ENCODE measurements at regions not wholly inside any gene's neighbourhood (a gene's known extent, or its start where the extent isn't known, plus 50 kb on each side); places are given as distances from the start of the nearest gene placed in this dataset.
A peak's percentile ranks its signal among the peaks of the same experiment; 100 is the strongest.

- peak; percentile 97 for ATAC-seq
- TF ChIP-seq ISL1 (CRISPR knock-in tag; IDR thresholded peaks at IDR 0.05) (no peak), TOX (CRISPR knock-in tag; IDR thresholded peaks at IDR 0.05; ENCODE audit: borderline replicate concordance) (no peak), CSRNP3 (CRISPR knock-in tag; IDR thresholded peaks at IDR 0.05) (no peak), RARB (CRISPR knock-in tag; IDR thresholded peaks at IDR 0.05) (no peak), TCF4 (CRISPR knock-in tag; IDR thresholded peaks at IDR 0.05; ENCODE audit: borderline replicate concordance) (no peak), PATZ1 (CRISPR knock-in tag; IDR thresholded peaks at IDR 0.05; ENCODE audit: borderline replicate concordance) (no peak), BACH2 (CRISPR knock-in tag; IDR thresholded peaks at IDR 0.05; ENCODE audit: borderline replicate concordance) (no peak), CREB5 (CRISPR knock-in tag; IDR thresholded peaks at IDR 0.05; ENCODE audit: low read depth) (no peak), TSHZ2 (CRISPR knock-in tag; IDR thresholded peaks at IDR 0.05) (no peak), ZFP3 (CRISPR knock-in tag; IDR thresholded peaks at IDR 0.05) (no peak), CSDC2 (CRISPR knock-in tag; IDR thresholded peaks at IDR 0.05) (no peak)
Measured at GRCh38 chr5:30040488-30041118, 1152.9 kb upstream of the CDH6 start.

GRCh38 chr5:30039379-30039778 is 1154.1 kb upstream of the CDH6 start:
- TF ChIP-seq ZFP30 (CRISPR knock-in tag; IDR thresholded peaks at IDR 0.05) (no peak), PPARA (CRISPR knock-in tag; IDR thresholded peaks at IDR 0.05; ENCODE audit: borderline replicate concordance) (no peak), OSR1 (CRISPR knock-in tag; IDR thresholded peaks at IDR 0.05) (no peak), CREB5 (CRISPR knock-in tag; IDR thresholded peaks at IDR 0.05; ENCODE audit: low read depth) (no peak), TCF4 (CRISPR knock-in tag; IDR thresholded peaks at IDR 0.05; ENCODE audit: borderline replicate concordance) (no peak), TSHZ2 (CRISPR knock-in tag; IDR thresholded peaks at IDR 0.05) (no peak), POU6F1 (CRISPR knock-in tag; IDR thresholded peaks at IDR 0.05; ENCODE audit: borderline replicate concordance, low read depth) (no peak), ZNF70 (CRISPR knock-in tag; IDR thresholded peaks at IDR 0.05) (no peak), ISL1 (CRISPR knock-in tag; IDR thresholded peaks at IDR 0.05) (no peak), TOX (CRISPR knock-in tag; IDR thresholded peaks at IDR 0.05; ENCODE audit: borderline replicate concordance) (no peak), ARNTL (CRISPR knock-in tag; IDR thresholded peaks at IDR 0.05; ENCODE audit: borderline replicate concordance, low read depth) (no peak), ZC3H10 (CRISPR knock-in tag; IDR thresholded peaks at IDR 0.05) (no peak)
- no peak for ATAC-seq

All from SK-N-SH treated with all-trans-retinoic acid at 6 μM for 48 hours (cell line).